OCI-LY1 (cell line): ENCODE measurements at regions not wholly inside any gene's neighbourhood (a gene's known extent, or its start where the extent isn't known, plus 50 kb on each side); places are given as distances from the start of the nearest gene placed in this dataset.

Source experiments
- CTCF ChIP-seq: fragments of 200-600 bp; sonication (generic), shearing (Covaris generic); IDR thresholded peaks from 2 replicates; pipeline ENCODE4 v1.5.1; 2017; ENCODE audit warnings: mild to moderate bottlenecking, antibody characterized with exemption, low read length, moderate library complexity, mixed read lengths
- EZH2 ChIP-seq: fragments of 200-600 bp; sonication (generic), shearing (Covaris generic); IDR thresholded peaks from 2 replicates; pipeline ENCODE4 v1.8.0; 2017; ENCODE audit warnings: borderline replicate concordance, mixed run types, mild to moderate bottlenecking, antibody characterized with exemption, low read length, moderate library complexity, mixed read lengths

DNA sequence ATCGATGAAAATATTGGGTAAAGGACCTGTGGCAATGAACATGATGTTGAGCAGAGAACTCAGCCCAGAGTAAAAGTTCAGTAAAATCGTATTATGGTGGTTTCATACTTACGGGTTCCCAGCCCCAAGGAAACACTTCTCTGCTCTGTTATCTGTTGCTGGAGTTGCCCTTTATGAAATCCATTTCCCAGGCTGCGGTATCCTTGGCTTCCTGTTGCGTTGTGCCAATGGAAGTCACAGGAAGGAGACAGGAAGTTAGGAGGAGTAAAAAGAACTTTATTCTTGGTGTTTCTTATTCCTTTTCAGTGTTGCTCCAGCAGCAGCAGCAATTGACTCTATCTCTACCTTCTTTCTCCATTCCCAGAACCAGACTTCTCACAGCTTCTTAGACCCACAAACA, 965.2 kb downstream of the VRK1 start:
- TF ChIP-seq CTCF, result no peak
- TF ChIP-seq EZH2, result no peak
